HUES48 (cell line): ENCODE measurements at regions not wholly inside any gene's neighbourhood (a gene's known extent, or its start where the extent isn't known, plus 50 kb on each side); places are given as distances from the start of the nearest gene placed in this dataset.

Source experiments
- H3K27ac ChIP-seq: one replicate; pipeline ENCODE4 v1.7.0; 2013; ENCODE audit warnings: low read depth, low read length, inconsistent platforms
- H3K27me3 ChIP-seq: 2 replicates; pipeline ENCODE4 v1.6.1; 2013; ENCODE audit warnings: mild to moderate bottlenecking, low read length; ENCODE audit not compliant: control insufficient read depth, insufficient read depth
- H3K36me3 ChIP-seq: 2 replicates; pipeline ENCODE4 v1.6.1; 2013; ENCODE audit warnings: low read length; ENCODE audit not compliant: control insufficient read depth, insufficient read depth
- H3K4me1 ChIP-seq: 2 replicates; pipeline ENCODE4 v1.6.1; 2013; ENCODE audit warnings: mild to moderate bottlenecking, low read length; ENCODE audit not compliant: control insufficient read depth, insufficient read depth
- H3K4me3 ChIP-seq: 2 replicates; pipeline ENCODE4 v1.5.1; 2013; ENCODE audit warnings: mild to moderate bottlenecking, low read depth, low read length
- H3K9ac ChIP-seq: 2 replicates; pipeline ENCODE4 v1.6.1; 2013; ENCODE audit warnings: mild to moderate bottlenecking, low read depth, low read length, moderate library complexity
- H3K9me3 ChIP-seq: 2 replicates; pipeline ENCODE4 v1.6.1; 2013; ENCODE audit warnings: low read length; ENCODE audit not compliant: control insufficient read depth, insufficient read depth

DNA sequence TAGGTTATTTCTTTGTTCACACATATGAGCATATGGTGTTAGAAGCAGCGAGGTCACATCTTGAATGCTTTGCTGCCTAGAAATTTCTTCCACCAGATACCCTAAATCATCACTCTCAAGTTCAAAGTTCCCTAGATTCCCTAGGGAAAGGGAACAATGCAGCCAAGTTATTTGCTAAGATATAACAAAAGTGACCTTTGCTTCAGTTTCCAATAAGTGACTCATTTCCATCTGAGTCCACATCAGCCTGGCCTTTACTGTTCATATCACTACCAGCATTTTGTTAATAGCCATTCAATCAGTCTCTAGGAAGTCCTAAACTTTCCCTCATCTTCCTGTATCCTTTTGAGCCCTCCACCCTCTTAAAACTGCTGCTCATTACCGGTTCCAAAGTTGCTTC lies 1502.5 kb downstream of the KCNT2 start:
- no peaks in the 10 kb centered on the region for H3K4me1 ChIP-seq
- peaks cover 4% of the 10 kb centered on the region for H3K9me3 ChIP-seq
- H3K36me3 ChIP-seq, result no peaks in the 10 kb centered on the region
- no peak overlapping the region for H3K4me3 ChIP-seq
- no peak overlapping the region for H3K9ac ChIP-seq
- no peak overlapping the region for H3K27ac ChIP-seq
- H3K27me3 ChIP-seq, result no peaks in the 10 kb centered on the region

DNA sequence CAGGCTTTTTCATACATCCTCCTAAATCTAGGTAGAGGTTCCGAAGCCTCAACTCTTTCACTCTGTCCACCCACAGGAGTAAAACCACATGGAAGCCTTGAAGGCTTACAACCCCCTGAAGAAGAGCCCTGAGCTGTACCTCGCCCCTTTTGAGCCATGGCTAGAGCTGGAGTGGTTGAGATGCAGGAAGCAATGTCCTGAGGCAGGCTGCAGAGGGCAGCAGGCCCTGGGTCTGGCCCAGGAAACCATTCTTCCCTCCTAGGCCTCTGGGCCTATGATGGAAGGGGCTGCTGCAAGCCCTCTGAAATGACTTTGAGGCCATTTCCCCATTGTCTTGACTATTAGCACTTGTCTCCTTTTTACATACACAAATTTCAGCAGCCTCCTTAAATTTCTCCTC lies 1503.0 kb downstream of the KCNT2 start:
- H3K36me3 ChIP-seq, result no peaks in the 10 kb centered on the region
- no peaks in the 10 kb centered on the region for H3K27me3 ChIP-seq
- H3K9me3 ChIP-seq, result peaks cover 4% of the 10 kb centered on the region
- H3K4me1 ChIP-seq, result no peaks in the 10 kb centered on the region
- H3K27ac ChIP-seq, result no peak overlapping the region
- no peak overlapping the region for H3K9ac ChIP-seq
- no peak overlapping the region for H3K4me3 ChIP-seq

DNA sequence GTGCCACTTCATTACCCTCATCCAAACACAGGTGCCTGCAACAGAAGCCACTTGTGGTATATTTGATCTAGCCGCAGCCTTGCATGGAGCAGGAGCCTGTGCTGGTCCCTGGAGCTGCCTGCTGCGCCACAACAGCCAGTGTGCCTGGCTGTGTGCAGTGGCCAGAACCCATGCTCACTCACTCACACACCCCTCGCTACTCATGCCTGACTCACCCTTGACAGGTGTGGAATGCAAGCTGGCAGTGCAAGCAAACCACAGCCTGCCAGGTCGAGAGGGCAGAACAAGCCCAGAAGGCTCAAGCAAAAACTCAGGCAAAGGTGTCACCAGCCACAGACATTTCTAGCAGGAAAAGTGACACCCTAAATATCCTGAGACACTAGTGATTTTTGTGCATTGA lies 1510.9 kb downstream of the KCNT2 start:
- Histone ChIP-seq H3K9me3 (no peaks in the 10 kb centered on the region), H3K4me1 (no peaks in the 10 kb centered on the region), H3K36me3 (no peaks in the 10 kb centered on the region), H3K4me3 (no peak overlapping the region), H3K9ac (no peak overlapping the region), H3K27ac (no peak overlapping the region), H3K27me3 (no peaks in the 10 kb centered on the region)

DNA sequence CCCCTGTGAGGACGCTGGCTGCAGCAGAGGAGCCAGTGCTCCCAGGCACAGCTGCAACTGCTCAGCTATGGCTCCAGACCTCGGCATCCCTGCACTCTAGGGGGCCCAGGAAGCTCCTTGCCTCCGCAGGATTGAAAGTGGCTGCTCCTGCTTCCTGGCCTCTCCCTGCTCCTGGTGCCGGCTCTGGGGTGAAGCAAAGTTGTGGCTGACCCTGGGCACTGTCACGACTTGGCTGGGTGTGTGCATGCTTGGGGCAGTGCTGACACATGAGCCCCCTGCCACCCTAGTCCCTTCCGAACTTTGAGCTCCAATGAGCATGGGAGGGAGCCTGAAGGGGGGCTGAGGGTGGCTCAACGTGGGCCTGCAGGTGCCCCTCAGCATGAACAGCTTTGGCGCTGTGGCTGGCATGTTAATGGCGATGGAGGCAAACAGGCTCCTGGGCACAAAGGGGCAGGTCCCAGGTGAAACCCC lies 1512.2 kb downstream of the KCNT2 start:
- H3K27ac ChIP-seq, result no peak overlapping the region
- H3K36me3 ChIP-seq, result no peaks in the 10 kb centered on the region
- H3K4me1 ChIP-seq, result no peaks in the 10 kb centered on the region
- no peak overlapping the region for H3K9ac ChIP-seq
- no peak overlapping the region for H3K4me3 ChIP-seq
- H3K9me3 ChIP-seq, result no peaks in the 10 kb centered on the region
- no peaks in the 10 kb centered on the region for H3K27me3 ChIP-seq

DNA sequence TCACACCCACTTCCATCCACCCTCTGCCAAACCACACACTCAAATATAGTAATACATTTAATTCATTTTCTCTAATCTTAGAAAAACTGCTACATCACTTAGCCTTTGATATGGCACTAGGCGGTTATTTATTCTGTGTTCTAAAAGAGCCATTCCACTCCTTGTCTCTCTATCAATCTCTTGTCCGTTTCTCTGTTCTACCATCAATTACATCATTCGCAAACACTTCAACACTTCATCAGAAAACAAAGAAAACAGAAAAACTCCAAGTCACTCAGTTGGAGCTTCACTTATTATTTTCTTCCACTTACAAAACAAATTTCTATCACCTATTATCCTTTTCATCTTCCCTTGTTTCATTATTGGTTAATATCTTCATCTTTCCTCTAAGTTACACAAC lies 1523.0 kb downstream of the KCNT2 start:
- no peaks in the 10 kb centered on the region for H3K36me3 ChIP-seq
- no peak overlapping the region for H3K4me3 ChIP-seq
- no peak overlapping the region for H3K9ac ChIP-seq
- H3K27ac ChIP-seq, result no peak overlapping the region
- H3K9me3 ChIP-seq, result no peaks in the 10 kb centered on the region
- H3K27me3 ChIP-seq, result no peaks in the 10 kb centered on the region
- no peaks in the 10 kb centered on the region for H3K4me1 ChIP-seq

DNA sequence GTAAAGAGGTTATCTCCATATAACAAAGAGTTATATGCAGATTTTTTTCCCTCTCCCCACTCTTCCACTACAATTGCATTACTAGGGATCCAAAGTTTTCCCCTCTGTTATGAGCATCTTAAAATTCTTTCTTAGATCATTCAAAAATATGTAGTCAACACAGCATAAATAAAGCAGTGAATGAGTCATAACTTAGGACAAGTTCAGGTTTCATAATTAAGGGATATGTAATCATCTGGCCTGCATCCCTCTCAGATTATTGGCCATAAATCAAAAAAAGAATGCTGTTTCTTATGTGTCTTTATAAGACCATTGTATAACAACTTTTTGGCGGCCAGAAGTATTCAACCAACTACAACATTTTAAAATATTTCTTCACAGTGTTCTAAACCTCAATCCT lies 1526.1 kb downstream of the KCNT2 start:
- no peak overlapping the region for H3K4me3 ChIP-seq
- no peak overlapping the region for H3K9ac ChIP-seq
- H3K36me3 ChIP-seq, result no peaks in the 10 kb centered on the region
- H3K27me3 ChIP-seq, result no peaks in the 10 kb centered on the region
- H3K4me1 ChIP-seq, result no peaks in the 10 kb centered on the region
- no peak overlapping the region for H3K27ac ChIP-seq
- H3K9me3 ChIP-seq, result no peaks in the 10 kb centered on the region

DNA sequence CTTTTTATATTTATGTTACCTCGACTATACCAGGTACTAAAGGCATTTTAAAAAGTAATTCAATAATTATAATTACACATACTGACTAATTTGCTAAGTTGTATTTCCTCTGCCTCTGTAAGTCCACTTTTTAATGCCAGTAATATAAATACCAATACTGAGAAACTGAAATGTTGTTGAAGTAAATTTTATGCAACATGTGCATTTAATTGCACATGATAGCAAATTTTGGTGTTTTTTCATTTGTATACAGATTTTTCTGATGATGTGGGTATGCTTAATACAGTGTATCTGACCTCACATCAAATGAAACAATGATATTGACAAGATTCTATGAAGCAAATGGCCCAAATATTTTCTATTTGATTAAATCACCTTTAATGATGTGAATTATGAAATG lies 1531.6 kb downstream of the KCNT2 start:
- Histone ChIP-seq H3K9ac (no peak overlapping the region), H3K4me3 (no peak overlapping the region), H3K36me3 (no peaks in the 10 kb centered on the region), H3K27me3 (no peaks in the 10 kb centered on the region), H3K27ac (no peak overlapping the region), H3K9me3 (no peaks in the 10 kb centered on the region), H3K4me1 (no peaks in the 10 kb centered on the region)

DNA sequence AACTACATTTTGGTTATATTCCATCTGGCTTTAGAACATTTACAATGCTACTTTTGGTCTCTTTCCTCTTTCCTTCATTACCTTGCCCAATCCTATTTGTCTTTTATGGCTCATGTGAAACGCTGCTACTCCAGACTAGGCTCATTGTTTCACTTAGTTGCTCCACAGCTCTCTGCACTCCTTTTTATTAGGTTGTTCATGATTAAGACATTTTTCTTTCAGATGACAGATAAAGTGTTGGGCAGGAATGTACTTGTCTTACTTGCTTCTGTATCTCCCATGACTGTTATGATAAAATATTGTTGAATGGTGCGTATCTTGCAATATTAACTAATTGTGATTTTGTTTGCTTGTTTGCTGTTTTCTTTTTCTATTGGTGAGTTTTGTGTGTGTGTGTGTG lies 1532.3 kb downstream of the KCNT2 start:
- H3K4me3 ChIP-seq, result no peak overlapping the region
- H3K36me3 ChIP-seq, result no peaks in the 10 kb centered on the region
- H3K27me3 ChIP-seq, result no peaks in the 10 kb centered on the region
- no peaks in the 10 kb centered on the region for H3K9me3 ChIP-seq
- no peaks in the 10 kb centered on the region for H3K4me1 ChIP-seq
- no peak overlapping the region for H3K27ac ChIP-seq
- H3K9ac ChIP-seq, result no peak overlapping the region

DNA sequence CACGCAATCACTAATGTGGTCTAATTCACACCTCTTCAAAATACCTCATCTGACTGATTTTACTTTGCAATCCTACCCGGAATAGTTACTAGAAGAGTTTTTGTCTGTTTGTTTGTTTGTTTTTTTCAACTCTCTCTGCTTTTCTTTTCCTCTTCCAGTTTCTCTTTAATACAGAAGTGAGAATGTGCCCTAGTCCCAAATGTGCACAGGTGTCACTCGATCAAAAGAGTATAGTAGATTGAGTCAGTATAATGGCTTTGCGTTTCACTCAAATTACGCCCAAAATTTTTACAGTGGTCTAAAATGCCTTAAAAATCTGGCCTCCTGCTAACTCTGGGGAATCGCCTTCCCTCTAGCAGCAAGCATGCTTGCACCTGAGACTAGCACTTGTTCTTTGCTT lies 1536.8 kb downstream of the KCNT2 start:
- Histone ChIP-seq H3K4me1 (no peaks in the 10 kb centered on the region), H3K4me3 (no peak overlapping the region), H3K27ac (no peak overlapping the region), H3K27me3 (no peaks in the 10 kb centered on the region), H3K9ac (no peak overlapping the region), H3K36me3 (no peaks in the 10 kb centered on the region), H3K9me3 (no peaks in the 10 kb centered on the region)

DNA sequence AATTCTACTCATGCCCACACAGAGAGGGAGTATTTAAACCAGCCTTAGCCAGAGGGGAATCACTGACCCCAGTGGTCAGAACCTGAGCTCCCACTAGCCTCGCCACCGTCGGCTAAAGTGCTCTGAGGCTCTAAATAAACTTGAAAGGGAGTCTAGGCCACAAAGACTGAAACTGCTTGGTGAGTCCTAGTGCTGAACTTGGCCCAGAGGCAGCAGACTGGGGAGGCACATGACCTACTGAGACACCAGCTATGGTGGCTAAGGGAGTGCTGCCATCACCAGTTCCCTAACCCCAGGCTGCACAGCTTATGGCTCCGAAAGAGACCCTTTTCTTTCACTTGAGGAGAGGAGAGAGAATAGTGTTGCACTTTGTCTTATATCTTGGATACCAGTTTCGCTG lies 1542.8 kb downstream of the KCNT2 start:
- Histone ChIP-seq H3K4me1 (no peaks in the 10 kb centered on the region), H3K9me3 (no peaks in the 10 kb centered on the region), H3K4me3 (no peak overlapping the region), H3K27me3 (no peaks in the 10 kb centered on the region), H3K27ac (no peak overlapping the region), H3K9ac (no peak overlapping the region), H3K36me3 (no peaks in the 10 kb centered on the region)

DNA sequence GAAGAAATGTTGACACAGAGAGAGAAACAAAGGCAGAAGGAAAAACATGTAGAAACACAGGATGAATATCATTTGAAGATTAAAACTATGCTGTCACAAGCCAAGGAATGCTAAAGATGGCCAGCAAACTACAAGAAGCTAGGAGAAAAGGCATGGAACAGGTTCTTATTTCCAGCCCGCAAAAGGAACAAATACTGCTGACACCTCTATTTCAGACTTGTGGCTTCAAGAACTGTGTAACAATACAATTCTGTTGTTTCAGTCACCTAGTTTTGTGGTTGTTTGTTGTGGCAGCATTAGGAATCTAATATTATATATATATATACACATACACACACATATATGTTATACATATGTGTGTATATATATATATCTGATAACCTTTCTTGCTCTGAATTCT lies 1543.9 kb downstream of the KCNT2 start:
- Histone ChIP-seq H3K27me3 (no peaks in the 10 kb centered on the region), H3K27ac (no peak overlapping the region), H3K36me3 (no peaks in the 10 kb centered on the region), H3K9ac (no peak overlapping the region), H3K4me1 (no peaks in the 10 kb centered on the region), H3K9me3 (no peaks in the 10 kb centered on the region), H3K4me3 (no peak overlapping the region)

DNA sequence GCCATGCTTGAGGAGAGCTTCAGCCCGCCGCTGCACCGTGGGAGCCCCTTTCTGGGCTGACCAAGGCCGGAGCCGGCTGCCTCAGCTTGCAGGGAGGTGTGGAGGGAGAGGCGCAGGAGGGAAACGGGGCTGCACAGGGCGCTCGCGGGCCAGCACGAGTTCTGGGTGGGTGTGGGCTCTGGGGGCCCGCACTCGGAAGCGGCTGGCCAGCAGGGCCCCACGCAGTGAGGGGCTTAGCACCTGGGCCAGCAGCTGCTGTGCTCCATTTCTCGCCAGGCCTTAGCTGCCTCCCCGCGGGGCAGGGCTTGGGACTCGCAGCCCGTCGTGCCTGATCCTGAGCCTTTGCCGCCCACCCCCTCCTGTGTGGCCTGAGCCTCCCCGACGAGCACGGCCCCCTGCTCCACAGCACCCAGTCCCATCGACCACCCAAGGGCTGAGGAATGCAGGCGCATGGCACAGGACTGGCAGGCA lies 1554.0 kb downstream of the KCNT2 start:
- Histone ChIP-seq H3K27me3 (no peaks in the 10 kb centered on the region), H3K9me3 (no peaks in the 10 kb centered on the region), H3K27ac (no peak overlapping the region), H3K4me1 (no peaks in the 10 kb centered on the region), H3K4me3 (no peak overlapping the region), H3K9ac (no peak overlapping the region), H3K36me3 (no peaks in the 10 kb centered on the region)
